RKO (cell line): ENCODE measurements at regions not wholly inside any gene's neighbourhood (a gene's known extent, or its start where the extent isn't known, plus 50 kb on each side); places are given as distances from the start of the nearest gene placed in this dataset.
"Not testable (repeated sequence)": the region's sequence is repeated elsewhere in the genome, so short reads cannot be mapped to it uniquely, and the experiment has no call there.

Experiments
- DNase-seq: peaks from one replicate; pipeline ENCODE4 v3.0.0-alpha.2; 2016; ENCODE audit warnings: low spot score

- DNase-seq = not testable (repeated sequence)
Observed at GRCh38 chr17:26936645-26937044, 357.3 kb upstream of the WSB1 start.

GRCh38 chr17:26937750-26938322 lies 356.1 kb upstream of the WSB1 start:
- DNase-seq = not testable (repeated sequence)

GRCh38 chr17:26939755-26940154 lies 354.2 kb upstream of the WSB1 start:
- DNase-seq = not testable (repeated sequence)

- not testable (repeated sequence) for DNase-seq
Observed at GRCh38 chr17:26940587-26940986, 353.3 kb upstream of the WSB1 start.

GRCh38 chr17:26962255-26963162 lies 331.4 kb upstream of the WSB1 start:
- no peak for DNase-seq

- no peak for DNase-seq
Observed at GRCh38 chr17:26963163-26963503, 330.8 kb upstream of the WSB1 start.

GRCh38 chr17:26965898-26966624 lies 327.9 kb upstream of the WSB1 start:
- not testable (repeated sequence) for DNase-seq

- DNase-seq = not testable (repeated sequence)
Observed at GRCh38 chr17:26966625-26967179, 327.2 kb upstream of the WSB1 start.

- not testable (repeated sequence) for DNase-seq
Observed at GRCh38 chr17:26981845-26982425, 312.0 kb upstream of the WSB1 start.

- DNase-seq = not testable (repeated sequence)
Observed at GRCh38 chr17:26982563-26982962, 311.4 kb upstream of the WSB1 start.

- DNase-seq = peak; percentile 24
Observed at GRCh38 chr17:26987851-26988250, 306.1 kb upstream of the WSB1 start.

- DNase-seq = not testable (repeated sequence)
Observed at GRCh38 chr17:26994648-26995047, 299.3 kb upstream of the WSB1 start.

GRCh38 chr17:26996146-26996916 lies 297.6 kb upstream of the WSB1 start:
- DNase-seq = not testable (repeated sequence)

- not testable (repeated sequence) for DNase-seq
Observed at GRCh38 chr17:27007734-27008531, 286.0 kb upstream of the WSB1 start.

GRCh38 chr17:27009087-27009486 lies 284.8 kb upstream of the WSB1 start:
- no peak for DNase-seq

GRCh38 chr17:27010138-27010537 lies 283.8 kb upstream of the WSB1 start:
- DNase-seq = not testable (repeated sequence)

- DNase-seq = not testable (repeated sequence)
Observed at GRCh38 chr17:27030552-27030951, 263.4 kb upstream of the WSB1 start.

- DNase-seq = peak; percentile 20
Observed at GRCh38 chr17:27038676-27039075, 255.2 kb upstream of the WSB1 start.

- not testable (repeated sequence) for DNase-seq
Observed at GRCh38 chr17:27045039-27045438, 248.9 kb upstream of the WSB1 start.

- peak; percentile 2 for DNase-seq
Observed at GRCh38 chr17:27049104-27049784, 244.7 kb upstream of the WSB1 start.
